DND-41 (cell line): ENCODE measurements at regions not wholly inside any gene's neighbourhood (a gene's known extent, or its start where the extent isn't known, plus 50 kb on each side); places are given as distances from the start of the nearest gene placed in this dataset.

ENCODE experiments used
- ATAC-seq: fragments of 200-7000 bp; cut with Tn5 transposase; 3 replicates; pipeline ENCODE4 v1.9.1; 2021; ENCODE audit warnings: low read depth; ENCODE audit not compliant: insufficient read depth
- DNase-seq: peaks from one replicate; pipeline ENCODE4 v3.0.0-alpha.2; 2020
- H2AFZ ChIP-seq: 2 replicates; pipeline ENCODE4 v1.6.0; 2012; ENCODE audit warnings: low read depth, low read length
- H3K27ac ChIP-seq: 2 replicates; pipeline ENCODE4 v1.5.1; 2012; ENCODE audit warnings: low read length, inconsistent platforms
- H3K27me3 ChIP-seq: fragments of 200-600 bp; sonication (generic); 2 replicates; pipeline ENCODE4 v1.6.0; 2012; ENCODE audit warnings: low read length, mild to moderate bottlenecking, inconsistent platforms; ENCODE audit not compliant: insufficient read depth, poor library complexity
- H3K36me3 ChIP-seq: 2 replicates; pipeline ENCODE4 v1.5.1; 2012; ENCODE audit warnings: low read length, inconsistent platforms; ENCODE audit not compliant: insufficient read depth
- H3K4me1 ChIP-seq: 2 replicates; pipeline ENCODE4 v1.5.1; 2012; ENCODE audit warnings: mild to moderate bottlenecking, low read length; ENCODE audit not compliant: insufficient read depth
- H3K4me2 ChIP-seq: 2 replicates; pipeline ENCODE4 v1.6.0; 2012; ENCODE audit warnings: mild to moderate bottlenecking, moderate library complexity, low read length, inconsistent platforms; ENCODE audit not compliant: insufficient read depth
- H3K4me3 ChIP-seq, 2 experiments: fragments of 200-600 bp in 1 of 2; shearing (Covaris generic) in 1 of 2; 2 replicates each; pipeline ENCODE4 v1.5.1; 2012 to 2016; ENCODE audit warnings: inconsistent platforms in 2 of 2, low read length in 2 of 2, mild to moderate bottlenecking in 2 of 2, low read depth in 1 of 2, moderate library complexity in 1 of 2
- H3K79me2 ChIP-seq: 2 replicates; pipeline ENCODE4 v1.6.0; 2012; ENCODE audit warnings: low read length, inconsistent platforms; ENCODE audit not compliant: insufficient read depth
- H3K9ac ChIP-seq: 2 replicates; pipeline ENCODE4 v1.6.0; 2012; ENCODE audit warnings: low read depth, mild to moderate bottlenecking, inconsistent platforms, low read length, moderate library complexity
- H3K9me3 ChIP-seq: 2 replicates; pipeline ENCODE4 v1.5.1; 2012; ENCODE audit warnings: low read length, moderate library complexity, mild to moderate bottlenecking, inconsistent platforms; ENCODE audit not compliant: insufficient read depth, severe bottlenecking
- H4K20me1 ChIP-seq: 2 replicates; pipeline ENCODE4 v1.6.0; 2012; ENCODE audit warnings: low read length; ENCODE audit not compliant: insufficient read depth
- EZH2 ChIP-seq: IDR thresholded peaks from 3 replicates; pipeline ENCODE4 v1.6.1; 2012; ENCODE audit warnings: borderline replicate concordance, low read depth, mild to moderate bottlenecking, moderate library complexity, low read length, inconsistent platforms; ENCODE audit not compliant: severe bottlenecking
- TF ChIP-seq, protein P1 (sequence below): IDR thresholded peaks from 2 replicates; pipeline ENCODE4 v1.5.1; 2012; ENCODE audit warnings: borderline replicate concordance, low read length, moderate library complexity, mild to moderate bottlenecking; ENCODE audit not compliant: poor library complexity, severe bottlenecking; ENCODE audit errors: extremely low read depth

DNA sequence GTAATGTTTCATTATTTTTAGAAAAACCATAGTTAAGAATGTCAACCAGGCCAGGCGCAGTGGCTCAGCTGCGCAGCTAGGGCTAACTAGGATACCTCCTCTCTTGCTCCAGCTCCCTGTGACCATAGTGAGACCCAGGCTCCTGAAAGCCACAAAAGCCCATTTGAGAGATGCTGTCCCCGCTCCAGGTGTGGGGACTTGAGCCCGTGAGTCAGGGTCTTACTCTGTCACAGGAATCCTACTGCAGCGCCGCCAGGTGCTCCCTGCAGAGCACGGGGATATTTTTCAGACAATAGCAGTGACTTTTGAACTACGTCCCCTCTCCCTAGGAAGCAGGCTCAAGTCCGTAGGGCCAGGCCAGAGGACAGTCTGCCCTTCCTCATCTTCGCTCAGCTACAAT, 75.6 kb upstream of the NRBF2 start:
- no peak overlapping the region for H3K4me3 ChIP-seq
- no peak overlapping the region for H2AFZ ChIP-seq
- no peaks in the 10 kb centered on the region for H4K20me1 ChIP-seq
- TF ChIP-seq, protein P1, sequence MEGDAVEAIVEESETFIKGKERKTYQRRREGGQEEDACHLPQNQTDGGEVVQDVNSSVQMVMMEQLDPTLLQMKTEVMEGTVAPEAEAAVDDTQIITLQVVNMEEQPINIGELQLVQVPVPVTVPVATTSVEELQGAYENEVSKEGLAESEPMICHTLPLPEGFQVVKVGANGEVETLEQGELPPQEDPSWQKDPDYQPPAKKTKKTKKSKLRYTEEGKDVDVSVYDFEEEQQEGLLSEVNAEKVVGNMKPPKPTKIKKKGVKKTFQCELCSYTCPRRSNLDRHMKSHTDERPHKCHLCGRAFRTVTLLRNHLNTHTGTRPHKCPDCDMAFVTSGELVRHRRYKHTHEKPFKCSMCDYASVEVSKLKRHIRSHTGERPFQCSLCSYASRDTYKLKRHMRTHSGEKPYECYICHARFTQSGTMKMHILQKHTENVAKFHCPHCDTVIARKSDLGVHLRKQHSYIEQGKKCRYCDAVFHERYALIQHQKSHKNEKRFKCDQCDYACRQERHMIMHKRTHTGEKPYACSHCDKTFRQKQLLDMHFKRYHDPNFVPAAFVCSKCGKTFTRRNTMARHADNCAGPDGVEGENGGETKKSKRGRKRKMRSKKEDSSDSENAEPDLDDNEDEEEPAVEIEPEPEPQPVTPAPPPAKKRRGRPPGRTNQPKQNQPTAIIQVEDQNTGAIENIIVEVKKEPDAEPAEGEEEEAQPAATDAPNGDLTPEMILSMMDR: no peak
- no peak for TF ChIP-seq EZH2
- no peaks in the 10 kb centered on the region for H3K4me1 ChIP-seq
- H3K9ac ChIP-seq: no peak overlapping the region
- H3K79me2 ChIP-seq: no peaks in the 10 kb centered on the region
- DNase-seq (no peak), ATAC-seq (no peak)
- no peak overlapping the region for H3K27ac ChIP-seq
- no peaks in the 10 kb centered on the region for H3K9me3 ChIP-seq
- no peak overlapping the region for H3K4me2 ChIP-seq
- H3K27me3 ChIP-seq: peaks cover 4% of the 10 kb centered on the region
- H3K36me3 ChIP-seq: no peaks in the 10 kb centered on the region

DNA sequence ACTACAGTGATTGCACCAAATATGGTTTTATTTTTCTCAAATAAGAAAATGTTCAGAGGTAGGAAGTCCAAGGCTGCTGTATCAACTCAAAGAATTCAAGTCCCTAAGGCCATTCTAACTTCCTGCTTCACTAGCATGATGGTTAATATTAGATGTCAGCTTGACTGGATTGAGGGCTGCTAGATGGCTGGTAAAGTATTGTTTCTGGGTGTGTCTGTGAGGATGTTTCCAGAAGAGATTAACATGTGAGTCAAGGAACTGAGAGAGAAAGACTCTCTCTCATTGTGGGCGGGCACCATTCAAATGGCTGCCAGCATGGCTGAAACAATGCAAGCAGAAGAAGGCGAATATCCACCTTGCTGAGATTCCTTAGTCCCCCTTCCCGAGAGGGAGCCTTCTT, 77.4 kb upstream of the NRBF2 start:
- Histone ChIP-seq H3K9me3 (no peaks in the 10 kb centered on the region), H3K27ac (no peak overlapping the region), H3K4me2 (no peak overlapping the region), H3K36me3 (no peaks in the 10 kb centered on the region), H2AFZ (no peak overlapping the region), H3K27me3 (peaks cover 4% of the 10 kb centered on the region), H3K79me2 (no peaks in the 10 kb centered on the region), H3K4me1 (no peaks in the 10 kb centered on the region), H3K9ac (no peak overlapping the region), H4K20me1 (no peaks in the 10 kb centered on the region), H3K4me3 (no peak overlapping the region)
- DNase-seq: no peak
- TF ChIP-seq EZH2: no peak
- TF ChIP-seq, protein P1: no peak
- no peak for ATAC-seq

GRCh38 chr10:63054889-63055611, 78.1 kb upstream of the NRBF2 start:
- Histone ChIP-seq H3K36me3 (no peaks in the 10 kb centered on the region), H3K9ac (no peak overlapping the region), H3K27me3 (peaks cover 4% of the 10 kb centered on the region), H3K9me3 (no peaks in the 10 kb centered on the region), H3K4me2 (no peak overlapping the region), H4K20me1 (no peaks in the 10 kb centered on the region), H3K27ac (no peak overlapping the region), H2AFZ (no peak overlapping the region), H3K79me2 (no peaks in the 10 kb centered on the region), H3K4me3 (no peak overlapping the region), H3K4me1 (no peaks in the 10 kb centered on the region)
- TF ChIP-seq, protein P1: no peak
- no peak for TF ChIP-seq EZH2
- no peak for ATAC-seq
- DNase-seq: no peak
